K562 (cell line): ENCODE measurements at regions not wholly inside any gene's neighbourhood (a gene's known extent, or its start where the extent isn't known, plus 50 kb on each side); places are given as distances from the start of the nearest gene placed in this dataset.

Source experiments
- ATAC-seq: fragments of 200-7000 bp; cut with Tn5 transposase; 3 replicates; pipeline ENCODE4 v1.9.1; 2020; ENCODE audit warnings: moderate library complexity
- BruUV-seq: library from RNA; stranded (reverse); fragments of 400-500 nt; replicated peaks from 2 replicates; lab custom pipeline; 2021; lab: Mats Ljungman, UMichigan
- CTCF ChIA-PET: fragments of 300-600 bp; formaldehyde crosslinking; extraction: SDS; loops from one replicate; lab custom pipeline; 2021; ENCODE audit warnings: low intra/inter-chr PET ratio; lab: Yijun Ruan, JAX
- POLR2A ChIA-PET: fragments of 300-600, 350-650 bp; sonication (Branson Sonifier 250); formaldehyde crosslinking; extraction: SDS; loops from one replicate; lab custom pipeline; 2021; ENCODE audit warnings: antibody characterized with exemption, inconsistent platforms; lab: Yijun Ruan, JAX
- DNase-seq, 4 experiments: peaks; one replicate each; pipeline versions ENCODE4 v3.0.0 to v3.0.0-alpha.2; 2011 to 2018; ENCODE audit warnings: low spot score in 3 of 4, mixed read lengths in 3 of 4; ENCODE audit errors: extremely low read depth in 1 of 4
- FAIRE-seq: peaks from 2 replicates; lab custom pipeline; 2011; peaks lifted over from hg19 to GRCh38; lab: Jason Lieb, UNC
- H2AFZ ChIP-seq: 2 replicates; pipeline ENCODE4 v1.6.0; 2011; ENCODE audit warnings: low read depth, low read length, control low read depth, inconsistent platforms
- H3K27ac ChIP-seq: fragments of 200-600 bp; 3 replicates; pipeline ENCODE4 v1.8.0; 2011; ENCODE audit warnings: low read depth, mild to moderate bottlenecking, control low read depth, inconsistent platforms, low read length, moderate library complexity, mixed read lengths; ENCODE audit errors: extremely low read depth
- H3K27me3 ChIP-seq, 2 experiments: fragments of 300-600 bp in 1 of 2; 2 replicates in 1 of 2; 3 replicates in 1 of 2; pipeline versions ENCODE4 v1.6.0 to v1.8.0; 2011; ENCODE audit warnings: inconsistent platforms in 2 of 2, low read length in 2 of 2, mild to moderate bottlenecking in 1 of 2, mixed read lengths in 1 of 2, moderate library complexity in 1 of 2; ENCODE audit not compliant: control insufficient read depth in 2 of 2, insufficient read depth in 2 of 2
- H3K36me3 ChIP-seq: fragments of 300-600 bp; 3 replicates; pipeline ENCODE4 v1.8.0; 2011; ENCODE audit warnings: mild to moderate bottlenecking, low read length, inconsistent platforms; ENCODE audit not compliant: control insufficient read depth, insufficient read depth
- H3K4me1 ChIP-seq, 2 experiments: fragments of 200-600 bp in 1 of 2; replicated peaks in 1 of 2; 2 replicates in 1 of 2; 3 replicates in 1 of 2; pipeline versions ENCODE4 v1.5.1 to v1.8.0; 2011; ENCODE audit warnings: inconsistent platforms in 2 of 2, low read length in 2 of 2, mild to moderate bottlenecking in 1 of 2, mixed read lengths in 1 of 2, moderate library complexity in 1 of 2; ENCODE audit not compliant: control insufficient read depth in 2 of 2, insufficient read depth in 2 of 2
- H3K4me2 ChIP-seq: 2 replicates; pipeline ENCODE4 v1.6.1; 2011; ENCODE audit warnings: low read length, control low read depth, inconsistent platforms, mixed read lengths; ENCODE audit not compliant: insufficient read depth
- H3K4me3 ChIP-seq: fragments of 200-600 bp; sonication (generic), shearing (Covaris generic); 2 replicates; pipeline ENCODE4 v1.5.1; 2016; ENCODE audit warnings: control low read depth, inconsistent platforms
- H3K79me2 ChIP-seq: fragments of 200-600 bp; 3 replicates; pipeline ENCODE4 v1.8.0; 2011; ENCODE audit warnings: low read length, inconsistent platforms; ENCODE audit not compliant: control insufficient read depth, insufficient read depth
- H3K9ac ChIP-seq, 2 experiments: 2 replicates each; pipeline versions ENCODE4 v1.6.0 to v1.6.1; 2011; ENCODE audit warnings: low read depth in 2 of 2, low read length in 2 of 2, control low read depth in 1 of 2, inconsistent platforms in 1 of 2, mild to moderate bottlenecking in 1 of 2, mixed read lengths in 1 of 2; ENCODE audit not compliant: insufficient read depth in 1 of 2
- H3K9me1 ChIP-seq: one replicate; pipeline ENCODE4 v1.6.0; 2011; ENCODE audit warnings: inconsistent platforms, mild to moderate bottlenecking, low read length, moderate library complexity; ENCODE audit not compliant: control insufficient read depth, insufficient read depth
- H3K9me3 ChIP-seq: replicated peaks from 2 replicates; pipeline ENCODE4 v1.5.1; 2011; ENCODE audit warnings: low read depth, low read length, inconsistent platforms; ENCODE audit not compliant: control insufficient read depth, insufficient read depth
- H4K20me1 ChIP-seq: replicated peaks from 2 replicates; pipeline ENCODE4 v1.6.1; 2011; ENCODE audit warnings: low read length, inconsistent platforms, mixed read lengths; ENCODE audit not compliant: control insufficient read depth, insufficient read depth
- CBFA2T3 ChIP-seq: fragments of 450-650 bp; IDR thresholded peaks from 2 replicates; pipeline ENCODE4 v1.6.1; 2017
- CBFB ChIP-seq: sonication (generic); formaldehyde crosslinking; IDR thresholded peaks from 2 replicates; pipeline ENCODE4 v1.4.0; 2020; ENCODE audit warnings: mild to moderate bottlenecking, missing genetic modification reagents
- EP300 ChIP-seq: IDR thresholded peaks from 2 replicates; pipeline ENCODE4 v1.6.1; 2012; ENCODE audit warnings: low read length, improper control_type of control experiment
- FOSL1 ChIP-seq: fragments of 200-800 bp; sonication (Bioruptor generic); conservative IDR thresholded peaks from 2 replicates; pipeline ENCODE4 v1.6.1; 2016; ENCODE audit warnings: missing genetic modification characterization, missing compliant biosample characterization
- JUND ChIP-seq, 2 experiments: IDR thresholded peaks; 2 replicates in 1 of 2; 3 replicates in 1 of 2; pipeline ENCODE4 v1.6.1; 2011; ENCODE audit warnings: borderline replicate concordance in 2 of 2, low read depth in 2 of 2, low read length in 2 of 2, improper control_type of control experiment in 1 of 2, missing biosample characterization in 1 of 2, missing genetic modification characterization in 1 of 2, missing genetic modification reagents in 1 of 2
- KLF1 ChIP-seq: fragments of 450-650 bp; IDR thresholded peaks from 2 replicates; pipeline ENCODE4 v1.6.1; 2016; ENCODE audit warnings: missing genetic modification characterization, missing compliant biosample characterization
- LARP7 ChIP-seq: fragments of 450-650 bp; IDR thresholded peaks from 2 replicates; pipeline ENCODE4 v1.6.1; 2016
- MAFK ChIP-seq: IDR thresholded peaks from 2 replicates; pipeline ENCODE4 v1.6.1; 2011; ENCODE audit warnings: low read length, improper control_type of control experiment
- MTA1 ChIP-seq: fragments of 450-650 bp; IDR thresholded peaks from 2 replicates; pipeline ENCODE4 v1.6.1; 2017; ENCODE audit warnings: borderline replicate concordance
- MTA3 ChIP-seq: fragments of 450-650 bp; formaldehyde crosslinking; IDR thresholded peaks from 2 replicates; pipeline ENCODE4 v1.6.1; 2017; ENCODE audit warnings: mild to moderate bottlenecking, borderline replicate concordance
- MTF1 ChIP-seq: fragments of 250-450 bp; sonication (Bioruptor Pico); IDR thresholded peaks from 2 replicates; pipeline ENCODE4 v1.9.0; 2021; ENCODE audit warnings: moderate library complexity, mild to moderate bottlenecking, inconsistent platforms, borderline replicate concordance
- MYNN ChIP-seq, 2 experiments: sonication (generic); formaldehyde crosslinking in 1 of 2; IDR thresholded peaks; 2 replicates each; pipeline versions ENCODE4 v1.5.0 to v1.6.1; 2016 to 2020; ENCODE audit warnings: antibody characterized with exemption in 1 of 2, missing genetic modification reagents in 1 of 2
- NEUROD1 ChIP-seq: fragments of 150-350 bp; IDR thresholded peaks from 2 replicates; pipeline ENCODE4 v1.6.1; 2014; ENCODE audit warnings: borderline replicate concordance, low read length, low read depth; ENCODE audit not compliant: partially characterized antibody
- RAD21 ChIP-seq, 2 experiments: fragments of 250-450 bp in 1 of 2; fragments of 450-650 bp in 1 of 2; sonication (Bioruptor Pico) in 1 of 2; formaldehyde crosslinking in 1 of 2; IDR thresholded peaks in 1 of 2; conservative IDR thresholded peaks in 1 of 2; 2 replicates each; pipeline versions ENCODE4 v1.4.0 to v1.8.0; 2020 to 2022; ENCODE audit warnings: mild to moderate bottlenecking in 2 of 2, moderate library complexity in 1 of 2
- TAL1 ChIP-seq: fragments of 450-650 bp; IDR thresholded peaks from 2 replicates; pipeline ENCODE4 v1.6.1; 2016; ENCODE audit warnings: mild to moderate bottlenecking
- TBP ChIP-seq: optimal IDR thresholded peaks from 2 replicates; pipeline ENCODE3; 2011; ENCODE audit warnings: low read depth, low read length, improper control_type of control experiment
- ZNF41 ChIP-seq: fragments of 250-450 bp; sonication (Bioruptor Pico); conservative IDR thresholded peaks from 2 replicates; pipeline ENCODE4 v1.4.0; 2020; ENCODE audit warnings: mild to moderate bottlenecking
- WGBS: fragments of 100-300 bp; shearing (Covaris generic); methylation state at CpG from one replicate; pipeline ENCODE4 v1.1.6; 2016; ENCODE audit warnings: low coverage, mixed read lengths; ENCODE audit not compliant: insufficient coverage; ENCODE audit errors: missing lambda C conversion rate; 5-methylcytosine and 5-hydroxymethylcytosine counted together
- in situ Hi-C: fragments of 300-500 bp; cut with MboI; formaldehyde crosslinking; loops from 4 replicates; pipeline ENCODE4 v1.15.0; 2018; ENCODE audit warnings: inconsistent platforms, mixed read lengths
- intact Hi-C: fragments of 100-400 bp; cut with micrococcal nuclease; formaldehyde crosslinking; loops from 2 replicates; pipeline ENCODE4 v1.14.2; 2022
- TF ChIP-seq, protein P1 (sequence below): IDR thresholded peaks from 2 replicates; pipeline ENCODE4 v1.6.1; 2014; ENCODE audit warnings: antibody characterized with exemption
- TF ChIP-seq, protein P2 (sequence below): conservative IDR thresholded peaks from 2 replicates; pipeline ENCODE4 v1.6.1; 2011; ENCODE audit warnings: low read depth, mild to moderate bottlenecking, low read length; ENCODE audit not compliant: control insufficient read depth

DNA sequence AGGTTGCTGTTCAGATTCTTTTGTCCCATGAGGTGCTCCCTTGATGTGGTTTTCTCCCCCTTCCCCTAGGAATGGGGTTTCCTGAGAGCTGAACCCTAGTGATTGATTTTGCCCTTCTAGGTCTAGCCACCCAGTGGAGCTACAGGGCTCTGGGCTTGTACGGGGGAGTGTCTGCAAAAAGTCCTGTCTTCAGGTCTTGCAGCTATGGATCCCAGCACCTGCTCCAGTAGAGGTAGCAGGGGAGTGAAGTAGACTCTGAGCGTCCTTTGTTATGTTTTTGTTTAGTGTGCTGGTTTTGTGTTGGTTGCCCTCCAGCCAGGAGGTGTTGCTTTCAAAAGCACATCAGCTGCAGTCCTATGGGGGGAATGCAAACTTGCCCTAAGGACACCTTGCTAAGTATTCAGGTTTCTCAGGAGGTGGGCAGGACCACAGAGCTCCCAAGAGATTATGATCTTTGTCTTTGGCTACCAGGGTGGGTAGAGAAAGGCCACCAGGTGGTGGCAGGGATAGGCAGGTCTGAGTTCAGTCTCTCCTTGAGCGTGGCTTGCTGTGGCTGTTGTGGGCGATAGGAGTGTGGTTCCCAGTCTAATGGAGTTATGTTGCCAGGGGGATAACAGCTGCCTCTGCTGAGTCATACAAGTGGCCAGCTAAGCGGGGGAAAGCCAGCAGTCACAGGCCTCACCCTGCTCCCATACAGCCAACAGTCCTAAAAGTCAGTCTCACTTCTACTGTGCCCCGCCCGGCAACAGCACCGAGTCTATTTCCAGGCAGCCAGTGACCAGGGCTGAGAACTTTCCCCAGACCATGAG lies 92.4 kb upstream of the JCAD start:
- peak overlapping the region; percentile 92 for H2AFZ ChIP-seq
- H3K36me3 ChIP-seq = no peaks in the 10 kb centered on the region
- H3K4me3 ChIP-seq = no peak overlapping the region
- in situ Hi-C loops (no loop called here), intact Hi-C loops (no loop called here)
- DNase-seq = peak; percentile 63 to 87 (median 74)
- peak; percentile 100 for ATAC-seq
- 6% methylated on average over 8 of the region's 8 CpGs for WGBS
- ChIA-PET CTCF (no interaction called here), POLR2A (interaction anchor here (0.6 to 1.3 kb wide), 3 partner anchors 14 to 46 kb away, joined by 3 to 5 read pairs (median 4); no protein-coding TSS in a partner anchor)
- no peaks in the 10 kb centered on the region for H4K20me1 ChIP-seq
- no TSS peak for BruUV-seq
- peak; percentile 91 for FAIRE-seq
- no peaks in the 10 kb centered on the region for H3K9me3 ChIP-seq
- H3K9ac ChIP-seq = peak overlapping the region in 1 of 2 experiments; percentile 52; a peak in 3 of 4 replicates
- peak overlapping the region; percentile 62 for H3K4me2 ChIP-seq
- no peaks in the 10 kb centered on the region for H3K79me2 ChIP-seq
- H3K27me3 ChIP-seq = no peaks in the 10 kb centered on the region
- peak overlapping the region; percentile 76; the same call in 2 of the 3 replicates for H3K27ac ChIP-seq
- H3K4me1 ChIP-seq = peaks cover 3 to 13% of the 10 kb centered on the region in 2 experiments; a peak in 4 of 5 replicates
- H3K9me1 ChIP-seq = no peaks in the 10 kb centered on the region
- TF ChIP-seq, protein P1, sequence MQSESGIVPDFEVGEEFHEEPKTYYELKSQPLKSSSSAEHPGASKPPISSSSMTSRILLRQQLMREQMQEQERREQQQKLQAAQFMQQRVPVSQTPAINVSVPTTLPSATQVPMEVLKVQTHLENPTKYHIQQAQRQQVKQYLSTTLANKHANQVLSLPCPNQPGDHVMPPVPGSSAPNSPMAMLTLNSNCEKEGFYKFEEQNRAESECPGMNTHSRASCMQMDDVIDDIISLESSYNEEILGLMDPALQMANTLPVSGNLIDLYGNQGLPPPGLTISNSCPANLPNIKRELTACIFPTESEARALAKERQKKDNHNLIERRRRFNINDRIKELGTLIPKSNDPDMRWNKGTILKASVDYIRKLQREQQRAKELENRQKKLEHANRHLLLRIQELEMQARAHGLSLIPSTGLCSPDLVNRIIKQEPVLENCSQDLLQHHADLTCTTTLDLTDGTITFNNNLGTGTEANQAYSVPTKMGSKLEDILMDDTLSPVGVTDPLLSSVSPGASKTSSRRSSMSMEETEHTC = no peak
- TF ChIP-seq MTF1 (CRISPR knock-in tag) = no peak
- peak; percentile 84 for TF ChIP-seq MAFK
- TF ChIP-seq RAD21 (CRISPR knock-in tag; conservative IDR thresholded peaks at IDR 0.05 in 1 of 2, IDR thresholded peaks at IDR 0.05 in 1 of 2) = peak in 1 of 2 experiments; percentile 27; a peak in 2 of 4 replicates
- peak; percentile 80 for TF ChIP-seq JUND (IDR thresholded peaks at IDR 0.05; ENCODE audit: borderline replicate concordance, low read depth, low read length)
- peak; percentile 77; the same call in 1 of the 3 replicates for TF ChIP-seq JUND (tag; IDR thresholded peaks at IDR 0.05; ENCODE audit: borderline replicate concordance, low read depth, low read length)
- TF ChIP-seq MYNN (IDR thresholded peaks at IDR 0.05) = 0 out of 2 replicates have a peak, but pooled peaks have one; percentile 52
- no peak for TF ChIP-seq MYNN (CRISPR knock-in tag; IDR thresholded peaks at IDR 0.05)
- TF ChIP-seq NEUROD1 = peak; percentile 62
- no peak for TF ChIP-seq LARP7
- TF ChIP-seq EP300 = peak; percentile 56
- TF ChIP-seq KLF1 (tag) = 0 out of 2 replicates have a peak, but pooled peaks have one; percentile 21
- peak; percentile 24 for TF ChIP-seq TBP
- no peak for TF ChIP-seq CBFB (CRISPR knock-in tag)
- TF ChIP-seq MTA1 = no peak
- TF ChIP-seq MTA3 = 0 out of 2 replicates have a peak, but pooled peaks have one; percentile 58
- no peak for TF ChIP-seq ZNF41 (CRISPR knock-in tag)
- peak; percentile 72 for TF ChIP-seq TAL1
- TF ChIP-seq FOSL1 (tag) = peak; percentile 90
- TF ChIP-seq CBFA2T3 = peak; percentile 88
- TF ChIP-seq, protein P2, sequence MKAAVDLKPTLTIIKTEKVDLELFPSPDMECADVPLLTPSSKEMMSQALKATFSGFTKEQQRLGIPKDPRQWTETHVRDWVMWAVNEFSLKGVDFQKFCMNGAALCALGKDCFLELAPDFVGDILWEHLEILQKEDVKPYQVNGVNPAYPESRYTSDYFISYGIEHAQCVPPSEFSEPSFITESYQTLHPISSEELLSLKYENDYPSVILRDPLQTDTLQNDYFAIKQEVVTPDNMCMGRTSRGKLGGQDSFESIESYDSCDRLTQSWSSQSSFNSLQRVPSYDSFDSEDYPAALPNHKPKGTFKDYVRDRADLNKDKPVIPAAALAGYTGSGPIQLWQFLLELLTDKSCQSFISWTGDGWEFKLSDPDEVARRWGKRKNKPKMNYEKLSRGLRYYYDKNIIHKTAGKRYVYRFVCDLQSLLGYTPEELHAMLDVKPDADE = 0 out of 2 replicates have a peak, but pooled peaks have one; percentile 38
